Panc1 (cell line): ENCODE measurements at regions not wholly inside any gene's neighbourhood (a gene's known extent, or its start where the extent isn't known, plus 50 kb on each side); places are given as distances from the start of the nearest gene placed in this dataset.

Source experiments
- CTCF ChIP-seq: fragments of 450-650 bp; IDR thresholded peaks from 2 replicates; pipeline ENCODE4 v1.5.1; 2017; ENCODE audit warnings: mild to moderate bottlenecking
- SIN3A ChIP-seq: IDR thresholded peaks from 2 replicates; pipeline ENCODE4 v1.6.1; 2012; ENCODE audit warnings: low read depth, mild to moderate bottlenecking, low read length, moderate library complexity, borderline replicate concordance; ENCODE audit not compliant: insufficient read depth
- TCF7L2 ChIP-seq: IDR thresholded peaks from 2 replicates; pipeline ENCODE4 v1.6.1; 2011; ENCODE audit warnings: mild to moderate bottlenecking, low read depth, low read length, inconsistent platforms

GRCh38 chr2:187718092-187718491 lies 163.9 kb upstream of the TFPI start:
- TF ChIP-seq CTCF = no peak
- TF ChIP-seq TCF7L2 = no peak
- no peak for TF ChIP-seq SIN3A
